ENCODE measurements at regions not wholly inside any gene's neighbourhood (a gene's known extent, or its start where the extent isn't known, plus 50 kb on each side); places are given as distances from the start of the nearest gene placed in this dataset.

DNA sequence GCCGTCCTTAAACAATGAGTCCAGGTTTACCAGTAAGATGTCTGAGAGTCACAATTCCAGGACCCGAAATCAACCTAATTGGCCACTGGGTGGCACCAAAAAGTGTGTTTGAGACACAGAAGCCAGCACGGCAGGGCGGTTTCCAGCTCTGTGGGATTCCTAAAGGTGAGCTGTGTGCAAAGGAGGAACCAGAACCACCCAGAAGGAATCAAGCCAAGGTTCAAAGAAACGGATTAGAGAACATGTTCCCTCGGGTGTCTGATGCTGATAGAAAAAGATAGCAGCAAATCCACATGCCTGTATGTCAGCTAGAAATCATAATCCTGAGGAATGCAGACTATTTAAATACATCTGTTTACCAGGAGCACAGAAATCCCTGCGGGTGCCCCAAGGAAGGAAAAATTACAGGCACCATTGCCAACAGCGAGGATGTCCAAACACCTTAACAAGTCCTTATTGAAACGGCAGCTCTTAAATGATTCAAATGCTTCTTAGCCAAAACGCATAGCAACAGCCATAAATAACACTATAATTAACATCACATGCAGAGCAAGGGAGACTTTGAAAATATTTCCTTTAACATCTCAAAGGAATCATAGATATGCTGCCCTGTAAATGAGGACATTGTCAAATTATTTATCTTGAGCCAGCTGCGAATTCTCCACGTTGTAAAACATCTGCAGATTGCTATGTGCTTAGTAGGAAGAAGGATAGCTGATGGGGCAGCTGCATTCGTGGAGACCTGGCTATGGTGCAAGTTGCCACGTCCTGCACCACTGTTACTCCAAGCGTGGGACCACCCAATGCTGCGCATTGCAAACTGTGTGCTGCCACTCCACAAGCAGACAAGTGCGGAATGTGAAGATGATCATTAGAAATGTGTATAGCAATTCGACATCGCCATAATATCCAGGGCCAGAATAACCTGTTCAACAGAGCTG is 318.7 kb upstream of the NCKAP5 start:
- DNase-seq (ENCODE audit: extremely low spot score): peak; percentile 91
- Histone ChIP-seq H3K27me3 (no peaks in the 10 kb centered on the region), H3K9me3 (no peaks in the 10 kb centered on the region), H3K36me3 (no peaks in the 10 kb centered on the region), H3K27ac (replicated peaks in 1 of 4) (peak overlapping the region in 1 of 4 donors; percentile 52), H3K4me3 (no peak overlapping the region), H3K4me1 (peaks cover 0 to 17% (median 15%) of the 10 kb centered on the region in 4 donors)
- intact Hi-C loops (cut with DNase I): loop anchor here (2.0 to 10.0 kb wide), 3 partner anchors 232 to 1008 kb away; no protein-coding TSS in a partner anchor
- TF ChIP-seq CTCF (IDR thresholded peaks at IDR 0.05) (peak; percentile 55 to 66 (median 57)), POLR2A (IDR thresholded peaks at IDR 0.05; ENCODE audit: low read depth) (no peak), POLR2AphosphoS5 (IDR thresholded peaks at IDR 0.05) (peak in 1 of 2 donors; percentile 37), EP300 (IDR thresholded peaks at IDR 0.05) (no peak)
- WGBS: 34% methylated on average over 19 of the region's 19 CpGs

- 90% methylated on average over 3 of the region's 4 CpGs for WGBS
- H3K4me1 ChIP-seq: peaks cover 0 to 17% (median 15%) of the 10 kb centered on the region in 4 donors
- H3K9me3 ChIP-seq: no peaks in the 10 kb centered on the region
- DNase-seq (ENCODE audit: extremely low spot score): no peak
- H3K27ac ChIP-seq (replicated peaks in 1 of 4): no peak overlapping the region
- H3K4me3 ChIP-seq: no peak overlapping the region
- TF ChIP-seq POLR2AphosphoS5 (IDR thresholded peaks at IDR 0.05) (no peak), POLR2A (IDR thresholded peaks at IDR 0.05; ENCODE audit: low read depth) (no peak), CTCF (IDR thresholded peaks at IDR 0.05) (no peak), EP300 (IDR thresholded peaks at IDR 0.05) (no peak)
- intact Hi-C loops (cut with DNase I): loop anchor here (2.0 to 10.0 kb wide), 3 partner anchors 231 to 1007 kb away; no protein-coding TSS in a partner anchor
- H3K27me3 ChIP-seq: no peaks in the 10 kb centered on the region
- no peaks in the 10 kb centered on the region for H3K36me3 ChIP-seq
These were observed 319.4 kb upstream of the NCKAP5 start for GRCh38 chr2:133887676-133888040.

DNA sequence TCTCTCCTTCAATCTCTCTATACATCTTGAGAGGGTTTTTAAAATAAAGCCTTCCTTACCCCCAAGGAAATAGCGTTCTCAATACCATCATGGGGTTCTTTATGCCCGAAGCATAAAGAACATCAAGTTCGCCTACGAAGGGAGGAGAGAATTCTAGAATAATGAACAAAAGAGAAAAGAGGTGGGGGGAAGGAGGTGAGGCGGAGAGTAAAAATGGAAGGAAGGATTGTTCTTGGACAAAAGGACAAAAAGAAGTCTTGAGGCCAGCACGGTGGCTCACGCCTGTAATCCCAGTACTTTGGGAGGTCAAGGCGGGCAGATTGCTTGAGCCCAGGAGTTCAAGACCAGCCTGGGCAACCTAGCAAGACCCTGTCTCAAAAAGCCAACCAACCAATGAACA is 319.8 kb upstream of the NCKAP5 start:
- WGBS: 95% methylated on average over 8 of the region's 8 CpGs
- intact Hi-C loops (cut with DNase I): loop anchor here (5.0 to 10.0 kb wide), 2 partner anchors 524 to 1007 kb away; no protein-coding TSS in a partner anchor

GRCh38 chr2:133888621-133889219 is 320.5 kb upstream of the NCKAP5 start:
- Histone ChIP-seq H3K27me3 (no peaks in the 10 kb centered on the region), H3K4me1 (peaks cover 0 to 17% (median 15%) of the 10 kb centered on the region in 4 donors), H3K27ac (replicated peaks in 1 of 4) (no peak overlapping the region), H3K4me3 (no peak overlapping the region), H3K36me3 (no peaks in the 10 kb centered on the region), H3K9me3 (no peaks in the 10 kb centered on the region)
- intact Hi-C loops (cut with DNase I): loop anchor here (5.0 to 10.0 kb wide), 2 partner anchors 524 to 1006 kb away; no protein-coding TSS in a partner anchor
- peak; percentile 89 for DNase-seq (ENCODE audit: extremely low spot score)
- WGBS: 89% methylated on average over 8 of the region's 8 CpGs
- no peak for TF ChIP-seq CTCF (IDR thresholded peaks at IDR 0.05)
- no peak for TF ChIP-seq POLR2AphosphoS5 (IDR thresholded peaks at IDR 0.05)
- no peak for TF ChIP-seq POLR2A (IDR thresholded peaks at IDR 0.05; ENCODE audit: low read depth)
- TF ChIP-seq EP300 (IDR thresholded peaks at IDR 0.05): no peak

More for the DNA sequence above, 319.8 kb upstream of the NCKAP5 start:
- no peaks in the 10 kb centered on the region for H3K27me3 ChIP-seq
- no peak overlapping the region for H3K27ac ChIP-seq (replicated peaks in 1 of 4)
- H3K4me1 ChIP-seq: peaks cover 0 to 17% (median 15%) of the 10 kb centered on the region in 4 donors
- H3K9me3 ChIP-seq: no peaks in the 10 kb centered on the region
- no peak overlapping the region for H3K4me3 ChIP-seq
- no peak for TF ChIP-seq POLR2A (IDR thresholded peaks at IDR 0.05; ENCODE audit: low read depth)
- no peak for TF ChIP-seq CTCF (IDR thresholded peaks at IDR 0.05)
- no peak for TF ChIP-seq POLR2AphosphoS5 (IDR thresholded peaks at IDR 0.05)
- TF ChIP-seq EP300 (IDR thresholded peaks at IDR 0.05): no peak
- no peaks in the 10 kb centered on the region for H3K36me3 ChIP-seq
- DNase-seq (ENCODE audit: extremely low spot score): peak; percentile 53

All from esophagus muscularis mucosa (tissue), 4 donors.